Thyroid gland (tissue), 4 donors: ENCODE measurements at regions not wholly inside any gene's neighbourhood (a gene's known extent, or its start where the extent isn't known, plus 50 kb on each side); places are given as distances from the start of the nearest gene placed in this dataset.

Experiments
- POLR2A ChIP-seq, 2 donors: fragments of 450-650 bp; IDR thresholded peaks; one replicate each; pipeline ENCODE4 v1.6.1; 2017; ENCODE audit warnings: antibody characterized with exemption in 2 of 2, mild to moderate bottlenecking in 2 of 2, moderate library complexity in 1 of 2
- TF ChIP-seq, protein P1 (sequence below), 6 experiments: fragments of 200-600 bp in 3 of 6; fragments of 450-650 bp in 3 of 6; sonication (generic) in 3 of 6; IDR thresholded peaks; one replicate each; pipeline ENCODE4 v1.5.1; 2016 to 2019; ENCODE audit warnings: antibody characterized with exemption in 6 of 6, mild to moderate bottlenecking in 2 of 6, inconsistent platforms in 1 of 6, moderate library complexity in 1 of 6

DNA sequence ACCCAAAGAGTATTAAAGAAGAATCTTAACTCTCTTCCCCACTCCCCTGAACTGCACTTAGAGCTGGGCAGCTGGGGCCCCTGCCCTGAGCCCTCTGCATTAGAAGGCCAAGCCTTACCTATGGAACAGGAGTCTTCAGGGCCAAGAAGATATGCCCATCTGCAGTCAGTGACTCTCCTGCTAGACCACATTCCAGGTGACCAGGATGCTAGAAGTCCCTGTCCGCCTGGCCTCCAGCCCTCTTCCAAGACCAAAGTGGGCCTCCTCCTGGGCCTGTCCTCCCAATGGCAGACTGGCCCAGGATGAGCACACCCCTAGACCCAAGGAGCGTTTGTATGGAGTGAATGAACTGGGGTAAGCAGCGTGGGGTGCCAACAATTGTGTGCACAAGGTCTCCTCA, 259.1 kb downstream of the LY86 start:
- TF ChIP-seq, protein P1, sequence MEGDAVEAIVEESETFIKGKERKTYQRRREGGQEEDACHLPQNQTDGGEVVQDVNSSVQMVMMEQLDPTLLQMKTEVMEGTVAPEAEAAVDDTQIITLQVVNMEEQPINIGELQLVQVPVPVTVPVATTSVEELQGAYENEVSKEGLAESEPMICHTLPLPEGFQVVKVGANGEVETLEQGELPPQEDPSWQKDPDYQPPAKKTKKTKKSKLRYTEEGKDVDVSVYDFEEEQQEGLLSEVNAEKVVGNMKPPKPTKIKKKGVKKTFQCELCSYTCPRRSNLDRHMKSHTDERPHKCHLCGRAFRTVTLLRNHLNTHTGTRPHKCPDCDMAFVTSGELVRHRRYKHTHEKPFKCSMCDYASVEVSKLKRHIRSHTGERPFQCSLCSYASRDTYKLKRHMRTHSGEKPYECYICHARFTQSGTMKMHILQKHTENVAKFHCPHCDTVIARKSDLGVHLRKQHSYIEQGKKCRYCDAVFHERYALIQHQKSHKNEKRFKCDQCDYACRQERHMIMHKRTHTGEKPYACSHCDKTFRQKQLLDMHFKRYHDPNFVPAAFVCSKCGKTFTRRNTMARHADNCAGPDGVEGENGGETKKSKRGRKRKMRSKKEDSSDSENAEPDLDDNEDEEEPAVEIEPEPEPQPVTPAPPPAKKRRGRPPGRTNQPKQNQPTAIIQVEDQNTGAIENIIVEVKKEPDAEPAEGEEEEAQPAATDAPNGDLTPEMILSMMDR (IDR thresholded peaks at IDR 0.05) = no peak
- TF ChIP-seq POLR2A (IDR thresholded peaks at IDR 0.05) = no peak
